ENCODE measurements at regions not wholly inside any gene's neighbourhood (a gene's known extent, or its start where the extent isn't known, plus 50 kb on each side); places are given as distances from the start of the nearest gene placed in this dataset.

DNA sequence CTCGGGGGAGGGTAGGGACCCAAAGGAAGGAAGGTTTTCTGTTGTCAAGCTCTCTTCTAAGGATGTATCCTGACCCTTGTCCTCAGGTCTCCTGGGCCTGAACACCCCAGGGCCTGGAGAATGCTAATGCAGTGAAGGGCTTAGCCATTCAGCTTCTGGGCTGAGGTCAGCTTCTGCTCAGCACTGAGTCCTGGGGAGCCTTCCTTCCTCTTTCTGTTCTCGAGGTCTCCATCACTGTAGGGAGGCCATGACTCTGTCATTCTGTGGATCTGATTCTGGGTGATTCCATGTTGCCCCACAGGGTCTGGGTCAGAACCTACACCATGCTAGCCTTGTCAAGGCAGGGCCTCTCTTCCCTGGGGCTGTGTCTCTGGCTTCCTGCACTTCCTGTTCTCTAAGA, 712.7 kb downstream of the DHX35 start:
- no peak for DNase-seq (ENCODE audit: extremely low read depth in 1 of 2, low read depth in 1 of 2)

DNA sequence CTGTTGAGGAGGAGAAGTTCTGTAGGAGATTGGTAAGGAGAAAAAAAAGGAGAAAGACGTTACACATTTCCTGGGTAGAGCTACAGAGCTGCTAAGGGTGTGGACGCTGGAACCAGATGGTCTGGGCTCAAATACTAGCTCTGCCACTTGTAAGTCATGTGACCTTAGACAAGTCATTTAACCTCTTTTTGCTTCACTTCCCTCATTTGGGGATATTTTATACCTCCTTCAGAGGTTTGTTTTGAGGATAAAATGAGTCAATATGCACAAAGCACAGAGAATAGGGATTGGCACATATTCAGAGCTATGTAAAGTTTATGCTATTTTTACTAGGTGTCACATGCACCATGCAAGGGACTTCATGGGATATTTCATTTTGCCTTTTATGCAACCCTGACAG, 708.8 kb downstream of the DHX35 start:
- DNase-seq (ENCODE audit: extremely low read depth in 1 of 2, low read depth in 1 of 2) = no peak

DNA sequence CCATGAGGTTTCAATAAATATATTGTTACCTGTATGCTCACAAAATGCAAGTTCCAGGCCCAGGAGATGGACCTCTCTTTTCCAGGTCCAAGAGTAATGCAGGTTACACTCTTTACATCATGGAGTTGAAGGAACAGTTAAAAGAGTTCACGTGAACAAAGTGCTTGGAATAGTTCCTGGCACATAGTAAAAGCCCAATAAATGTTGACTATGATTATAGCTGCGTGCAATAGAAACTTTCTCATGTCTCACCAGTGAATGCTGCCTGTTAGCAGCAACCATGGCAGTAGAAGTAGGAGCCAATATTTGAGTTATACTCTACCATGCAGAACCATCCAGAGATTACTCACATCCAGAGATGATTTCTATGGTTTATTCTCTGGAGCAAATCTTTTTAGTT, 707.5 kb downstream of the DHX35 start:
- no peak for DNase-seq (ENCODE audit: extremely low read depth in 1 of 2, low read depth in 1 of 2)

DNA sequence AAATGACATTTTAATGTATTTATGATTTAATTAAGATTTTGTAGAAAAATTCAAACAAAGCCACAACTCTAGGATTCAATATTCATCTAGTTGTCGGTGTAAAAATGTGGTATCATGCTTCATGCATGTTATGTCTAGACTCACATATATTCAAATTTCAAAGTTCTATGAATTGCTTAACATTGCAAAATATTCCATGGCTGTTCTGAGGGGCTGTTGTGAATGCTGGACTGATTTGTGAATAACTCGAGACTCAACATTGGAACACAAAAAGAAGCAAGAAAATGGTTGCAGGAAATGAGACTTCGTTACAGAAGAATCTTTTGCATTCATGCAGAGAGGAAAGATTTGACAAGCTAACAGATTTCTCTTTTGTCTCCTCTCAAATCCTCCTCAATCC, 705.9 kb downstream of the DHX35 start:
- DNase-seq (ENCODE audit: extremely low read depth in 1 of 2, low read depth in 1 of 2) = no peak

DNA sequence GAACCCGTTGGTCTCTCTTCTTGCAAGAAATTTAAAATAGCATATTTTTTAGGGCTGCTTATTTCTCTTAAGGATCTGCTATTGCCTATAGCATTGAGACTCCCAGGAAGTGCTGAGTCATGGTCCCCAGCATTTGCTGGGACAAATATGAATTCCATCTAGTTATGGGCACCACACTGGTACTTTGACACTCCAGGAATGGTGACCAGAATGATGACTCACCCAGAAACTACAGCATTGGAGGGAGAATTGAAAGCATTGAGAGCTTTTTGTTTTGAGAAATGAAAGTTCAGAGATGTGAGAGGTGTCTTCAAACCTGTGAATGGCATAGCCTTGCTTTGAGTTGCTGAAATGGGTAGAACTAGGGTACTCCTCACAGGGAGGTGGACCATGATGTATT, 699.7 kb downstream of the DHX35 start:
- DNase-seq (ENCODE audit: extremely low read depth in 1 of 2, low read depth in 1 of 2) = no peak

DNA sequence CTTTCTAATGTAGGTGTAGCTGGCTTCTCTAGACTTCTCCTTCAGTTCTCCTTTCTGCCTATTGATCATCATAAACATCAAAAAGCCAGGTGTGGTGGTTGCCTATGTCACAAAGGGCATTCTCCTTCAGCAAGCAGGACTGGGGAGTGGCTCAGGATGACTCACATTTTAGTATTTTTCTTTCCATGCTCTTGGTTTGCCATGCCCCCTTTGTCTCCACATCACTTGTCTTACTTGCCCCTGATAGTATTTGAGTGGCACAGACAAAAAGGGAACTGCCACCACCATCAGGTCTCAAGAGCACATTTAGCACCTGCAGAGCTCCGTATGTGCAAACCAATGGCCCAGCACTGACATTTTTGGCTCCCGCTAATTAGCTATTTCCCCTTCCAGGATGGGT, 698.8 kb downstream of the DHX35 start:
- no peak for DNase-seq (ENCODE audit: extremely low read depth in 1 of 2, low read depth in 1 of 2)

DNA sequence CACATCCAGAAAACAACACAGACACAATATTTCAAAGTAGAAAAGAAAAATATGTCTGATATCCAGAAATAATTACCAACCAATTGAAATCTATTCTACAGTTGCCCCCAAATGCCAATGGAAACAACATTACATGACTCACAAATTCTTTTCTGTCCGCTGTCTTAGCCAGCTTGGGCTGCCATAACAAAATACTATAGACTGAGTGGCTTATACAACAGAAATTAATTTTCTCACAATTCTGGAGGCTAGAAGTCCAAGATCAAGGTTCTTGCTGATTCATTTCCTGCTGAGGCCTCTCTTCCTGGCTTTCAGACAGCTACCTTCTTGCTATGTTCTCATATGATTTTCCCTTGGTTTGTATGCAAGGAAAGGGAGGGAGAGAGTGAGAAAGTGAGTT, 698.1 kb downstream of the DHX35 start:
- DNase-seq (ENCODE audit: extremely low read depth in 1 of 2, low read depth in 1 of 2) = no peak

DNA sequence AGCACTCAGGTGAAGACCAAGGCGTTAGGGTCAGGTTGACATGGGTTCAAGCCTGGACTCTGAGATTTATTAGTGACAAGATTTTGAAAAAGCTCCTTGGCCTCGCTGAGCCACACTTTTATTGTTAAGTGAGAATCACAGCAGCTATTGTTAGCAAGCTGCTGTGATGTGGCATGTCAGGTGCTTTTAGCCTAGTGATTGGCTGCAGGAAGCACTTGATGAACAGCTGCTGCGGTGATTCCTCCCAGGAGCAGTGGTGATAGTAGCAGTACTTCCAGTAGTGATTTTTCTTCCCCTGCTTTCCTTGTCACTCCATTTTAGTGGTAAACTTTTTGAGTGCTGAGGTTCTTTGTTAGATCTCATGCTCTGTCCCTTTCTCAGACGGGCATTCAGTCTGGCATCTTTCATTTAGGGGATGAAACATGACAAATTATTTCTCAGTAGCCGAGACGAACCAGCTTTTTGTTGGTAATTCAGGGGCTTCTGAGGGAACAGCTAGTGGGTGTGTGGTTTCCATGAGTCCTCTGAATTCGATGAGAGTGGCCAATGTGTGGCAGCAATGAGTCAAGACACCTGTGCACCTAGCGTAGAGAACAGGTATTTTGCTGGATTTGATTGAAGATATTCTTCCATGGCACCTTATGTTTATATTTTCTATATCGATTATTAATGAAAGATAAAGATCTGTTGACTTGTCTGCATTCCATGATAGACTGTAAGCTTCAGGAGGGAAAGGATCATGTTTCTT, 696.7 kb downstream of the DHX35 start:
- no peak for DNase-seq (ENCODE audit: extremely low read depth in 1 of 2, low read depth in 1 of 2)

DNA sequence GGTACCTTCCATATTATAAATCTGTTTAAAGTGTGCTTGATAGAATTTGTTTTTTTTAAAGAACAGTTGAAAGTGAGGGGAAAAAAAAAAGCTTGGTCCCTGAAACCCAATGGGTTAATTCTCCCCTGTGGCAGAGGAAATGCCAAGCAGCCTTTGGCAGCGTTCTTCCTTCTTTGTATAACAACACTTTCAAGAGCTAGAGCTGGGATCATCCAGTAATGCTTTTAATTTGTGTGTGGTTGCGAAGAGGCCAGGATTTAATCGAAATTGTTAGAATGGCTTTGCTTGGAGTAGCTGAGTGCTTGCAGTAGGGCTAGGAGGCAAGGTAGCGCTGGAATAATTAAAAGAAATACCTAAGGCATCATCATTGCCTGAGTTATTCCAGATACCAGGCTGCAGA, 692.0 kb downstream of the DHX35 start:
- no peak for DNase-seq (ENCODE audit: extremely low read depth in 1 of 2, low read depth in 1 of 2)

DNA sequence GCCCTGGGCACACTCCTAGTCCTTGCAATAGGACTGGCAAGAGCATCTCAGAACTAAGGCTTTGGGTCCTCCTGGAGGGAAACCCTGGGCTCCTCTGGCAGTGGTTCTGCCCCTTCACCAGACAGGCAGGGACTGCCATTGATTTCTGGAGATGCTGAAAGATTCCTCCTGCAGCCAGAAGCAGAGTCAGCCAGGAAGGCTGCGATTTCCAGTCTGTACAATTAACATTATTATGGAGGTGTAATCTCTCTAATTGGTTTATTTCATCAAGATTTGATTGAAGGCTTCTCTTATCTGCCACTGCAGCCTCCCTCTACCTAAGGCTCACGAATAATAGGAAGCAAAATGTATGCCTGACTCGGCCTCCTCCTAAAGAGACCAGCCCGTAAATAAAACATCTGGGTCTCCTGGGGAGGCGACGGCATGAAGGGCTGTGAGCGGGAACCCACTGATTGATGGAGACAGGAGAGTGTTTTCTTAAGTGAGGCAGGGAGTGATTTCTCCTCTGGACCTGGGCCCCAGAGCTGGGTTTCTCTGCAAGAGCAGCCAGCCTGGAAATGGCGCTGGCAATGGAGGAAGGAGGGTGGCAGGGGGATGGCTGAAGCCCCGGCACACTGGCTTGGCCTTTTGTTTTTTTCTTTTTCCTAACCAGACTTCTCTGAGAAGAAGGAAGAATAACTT, 689.6 kb downstream of the DHX35 start:
- DNase-seq (ENCODE audit: extremely low read depth in 1 of 2, low read depth in 1 of 2) = no peak

DNA sequence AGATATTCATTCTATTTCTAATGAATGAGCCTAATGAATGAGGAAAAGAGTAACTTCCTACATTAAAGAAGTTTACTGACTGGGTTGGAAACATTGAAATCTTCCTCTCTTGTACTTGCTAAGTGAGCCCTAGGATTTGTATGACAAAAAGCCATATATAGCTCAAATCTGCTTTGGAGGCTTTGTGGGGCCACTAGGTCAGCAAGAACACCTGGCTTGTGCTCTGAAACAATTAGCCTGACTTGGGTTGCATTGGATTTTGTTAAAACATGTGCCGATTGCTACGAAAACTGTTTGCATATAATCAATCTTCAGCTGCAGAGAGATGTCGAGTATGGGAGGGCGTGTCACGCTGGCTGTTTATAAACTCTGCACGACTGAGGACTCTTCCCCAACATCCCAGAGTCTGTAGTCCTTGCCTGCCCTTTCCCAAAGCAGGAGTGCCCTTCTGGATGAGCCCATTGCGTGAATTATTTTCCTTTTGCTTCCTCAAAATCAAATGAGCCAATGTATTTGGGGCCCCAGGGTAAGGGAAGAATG, 684.8 kb downstream of the DHX35 start:
- DNase-seq (ENCODE audit: extremely low read depth in 1 of 2, low read depth in 1 of 2) = no peak

DNA sequence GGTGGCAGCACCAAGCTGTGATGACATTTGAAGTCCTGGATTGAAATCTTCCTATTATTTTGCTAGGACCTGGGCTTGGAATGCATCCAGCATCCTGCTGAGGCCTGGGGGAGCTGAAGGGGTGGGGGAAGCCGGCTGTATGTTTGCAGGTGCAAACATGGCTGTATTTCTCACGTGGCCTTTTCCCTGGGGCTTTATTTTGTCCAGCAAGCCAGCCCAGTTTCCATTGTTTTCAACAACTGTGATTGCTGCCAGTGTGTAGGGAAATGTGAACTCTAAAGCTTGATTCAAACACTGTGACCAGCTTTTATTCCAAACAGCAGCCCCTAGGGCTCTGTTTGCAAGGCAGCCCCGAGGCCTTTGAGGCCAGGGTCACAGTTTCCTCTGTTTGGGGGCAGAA, 683.0 kb downstream of the DHX35 start:
- no peak for DNase-seq (ENCODE audit: extremely low read depth in 1 of 2, low read depth in 1 of 2)

DNA sequence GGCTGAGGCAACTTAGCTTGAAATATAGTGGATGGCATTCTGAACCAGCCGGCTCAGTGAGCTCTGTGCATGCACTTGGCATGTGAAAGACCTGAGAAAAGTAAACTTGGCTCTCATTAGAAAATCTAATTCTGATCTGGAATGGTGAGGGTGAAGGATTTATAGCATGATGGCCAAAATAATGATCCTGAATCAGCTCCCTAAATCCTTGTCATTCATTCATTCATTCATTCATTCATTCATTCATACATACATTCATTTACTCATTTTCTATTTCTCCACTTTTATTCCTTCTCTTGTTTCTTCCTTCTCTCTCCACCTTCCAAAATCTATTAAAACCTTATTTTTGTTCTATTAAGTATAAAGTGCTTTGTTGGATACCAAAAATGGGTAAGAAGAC, 681.1 kb downstream of the DHX35 start:
- DNase-seq (ENCODE audit: extremely low read depth in 1 of 2, low read depth in 1 of 2) = no peak

DNA sequence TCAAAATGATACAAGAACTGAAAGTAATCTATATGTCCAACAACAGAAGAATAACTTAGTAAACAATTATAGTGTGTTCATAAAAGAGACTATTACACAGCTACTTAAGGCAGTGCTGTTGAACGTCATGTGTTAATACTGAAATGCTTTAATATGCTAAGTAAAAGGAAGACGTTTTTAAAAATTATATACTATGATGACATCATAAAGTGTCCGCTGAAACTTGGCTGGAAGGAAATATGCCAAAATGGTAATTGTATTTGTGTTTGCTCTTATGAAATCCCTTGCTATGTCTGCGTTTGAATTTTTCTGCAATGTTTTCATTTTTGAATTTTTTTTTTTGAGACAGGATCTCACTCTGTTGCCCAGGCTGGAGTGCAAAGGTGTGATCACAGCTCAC, 679.3 kb downstream of the DHX35 start:
- DNase-seq (ENCODE audit: extremely low read depth in 1 of 2, low read depth in 1 of 2) = no peak

DNA sequence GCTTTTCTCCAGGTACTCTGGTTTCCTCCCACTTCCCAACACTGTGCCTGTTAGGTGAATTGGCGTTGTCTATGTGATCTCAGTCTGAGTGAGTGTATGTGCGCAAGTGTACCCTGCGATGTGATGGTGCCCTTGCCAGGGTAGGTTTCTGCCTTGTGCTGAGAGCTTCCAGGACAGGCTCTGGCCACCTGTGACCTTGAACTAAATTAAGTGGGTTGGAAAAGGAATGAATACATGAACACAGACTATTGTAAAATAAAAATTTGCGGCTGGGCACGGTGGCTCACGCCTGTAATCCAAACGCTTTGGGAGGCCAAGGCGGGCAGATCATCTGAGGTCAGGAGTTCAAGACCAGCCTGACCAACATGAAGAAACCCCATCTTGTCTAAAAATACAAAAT, 678.0 kb downstream of the DHX35 start:
- DNase-seq (ENCODE audit: extremely low read depth in 1 of 2, low read depth in 1 of 2) = no peak

DNA sequence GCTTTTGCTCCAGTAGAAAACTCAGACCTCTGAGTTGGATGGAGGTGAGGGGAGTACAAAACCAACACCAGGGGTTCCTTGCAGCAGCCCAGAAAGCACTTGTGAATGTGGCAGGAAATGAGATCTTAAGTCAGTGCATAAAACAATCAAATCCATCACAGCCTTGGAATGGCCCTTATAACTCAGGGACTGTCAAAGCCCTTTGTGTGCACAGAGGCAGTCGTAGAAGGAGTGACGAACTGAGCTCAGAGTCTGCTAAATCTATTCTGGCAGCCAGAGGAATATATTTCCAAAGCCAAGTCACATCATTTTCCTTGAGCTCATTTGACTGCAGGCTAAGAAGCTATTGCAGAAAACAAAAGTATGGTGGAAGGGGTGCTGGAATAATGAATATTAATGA, 676.6 kb downstream of the DHX35 start:
- DNase-seq (ENCODE audit: extremely low read depth in 1 of 2, low read depth in 1 of 2) = no peak

DNA sequence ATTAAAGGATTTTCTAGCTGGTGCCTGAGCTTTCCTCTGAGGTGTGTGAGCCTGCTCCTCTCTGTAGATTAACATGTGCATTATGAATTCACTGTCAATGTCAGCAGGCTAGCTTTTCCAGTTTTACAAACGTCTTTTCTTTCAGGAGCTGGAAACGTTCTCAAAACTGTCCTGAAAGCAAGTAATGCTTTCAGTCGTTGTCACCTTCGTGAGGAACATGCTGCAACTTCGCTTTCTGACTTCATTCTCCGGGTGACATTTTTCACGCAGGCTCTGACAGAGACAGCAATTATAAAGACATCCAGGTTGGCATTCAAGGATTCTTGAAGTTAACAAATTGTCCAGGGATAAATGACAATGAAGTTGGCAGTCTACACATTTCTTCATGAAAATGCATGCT, 671.5 kb downstream of the DHX35 start:
- no peak for DNase-seq (ENCODE audit: extremely low read depth in 1 of 2, low read depth in 1 of 2)

DNA sequence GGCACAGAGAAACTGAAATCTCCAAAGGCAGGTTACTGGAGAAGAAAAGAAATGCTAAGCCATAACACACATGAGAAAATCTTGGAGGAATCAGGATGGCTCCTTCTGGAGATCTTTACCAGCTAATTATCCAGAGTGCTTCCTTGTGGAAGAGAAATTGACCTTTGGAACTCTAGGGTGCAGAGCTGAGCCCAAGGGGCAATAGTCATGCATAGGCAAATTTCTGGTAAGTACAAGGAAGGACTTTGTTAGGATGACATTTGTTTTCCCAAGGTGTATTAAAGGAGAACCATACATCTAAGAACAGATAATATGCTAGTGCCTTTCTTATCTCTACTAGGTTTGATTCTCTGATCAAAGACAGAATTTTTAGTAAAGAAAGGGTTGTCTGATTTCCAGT, 670.6 kb downstream of the DHX35 start:
- no peak for DNase-seq (ENCODE audit: extremely low read depth in 1 of 2, low read depth in 1 of 2)

DNA sequence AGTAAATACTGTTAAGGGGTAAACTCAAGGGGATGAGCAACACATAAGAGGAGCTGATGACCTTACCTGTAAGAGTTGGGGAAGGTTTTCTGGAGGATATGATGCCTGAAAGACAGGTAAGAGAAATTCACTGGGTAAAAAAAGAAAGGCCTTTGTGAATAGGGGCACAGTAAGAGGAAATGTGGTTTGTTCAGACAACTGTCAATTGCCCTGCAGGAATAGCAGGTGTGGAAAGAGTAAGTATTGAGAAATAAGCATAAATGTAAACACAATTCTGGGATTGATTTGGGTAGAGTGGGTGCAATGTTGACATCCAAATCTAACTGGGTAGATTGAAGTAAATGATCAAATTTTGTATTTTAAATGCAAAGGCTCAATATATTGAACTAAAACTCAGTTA, 670.0 kb downstream of the DHX35 start:
- DNase-seq (ENCODE audit: extremely low read depth in 1 of 2, low read depth in 1 of 2) = no peak

DNA sequence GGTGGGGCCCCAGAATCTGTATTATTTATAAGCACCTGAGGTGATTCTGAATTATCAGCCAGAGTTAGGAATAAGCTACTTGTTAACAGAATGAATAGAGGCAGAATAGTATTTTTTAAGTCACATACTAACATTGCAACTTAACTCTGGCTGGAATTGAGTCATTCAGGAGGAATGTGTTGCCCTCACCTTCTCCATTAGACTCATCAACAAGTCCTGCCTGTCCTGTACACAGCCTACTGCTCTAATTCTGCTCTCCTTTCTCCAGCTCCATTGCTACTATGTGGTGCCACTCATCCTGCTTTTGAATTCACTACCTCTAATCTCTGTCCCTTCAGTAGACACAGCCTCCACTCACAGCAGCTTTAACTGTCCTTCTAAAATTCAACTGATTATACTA, 669.4 kb downstream of the DHX35 start:
- DNase-seq (ENCODE audit: extremely low read depth in 1 of 2, low read depth in 1 of 2) = no peak

DNA sequence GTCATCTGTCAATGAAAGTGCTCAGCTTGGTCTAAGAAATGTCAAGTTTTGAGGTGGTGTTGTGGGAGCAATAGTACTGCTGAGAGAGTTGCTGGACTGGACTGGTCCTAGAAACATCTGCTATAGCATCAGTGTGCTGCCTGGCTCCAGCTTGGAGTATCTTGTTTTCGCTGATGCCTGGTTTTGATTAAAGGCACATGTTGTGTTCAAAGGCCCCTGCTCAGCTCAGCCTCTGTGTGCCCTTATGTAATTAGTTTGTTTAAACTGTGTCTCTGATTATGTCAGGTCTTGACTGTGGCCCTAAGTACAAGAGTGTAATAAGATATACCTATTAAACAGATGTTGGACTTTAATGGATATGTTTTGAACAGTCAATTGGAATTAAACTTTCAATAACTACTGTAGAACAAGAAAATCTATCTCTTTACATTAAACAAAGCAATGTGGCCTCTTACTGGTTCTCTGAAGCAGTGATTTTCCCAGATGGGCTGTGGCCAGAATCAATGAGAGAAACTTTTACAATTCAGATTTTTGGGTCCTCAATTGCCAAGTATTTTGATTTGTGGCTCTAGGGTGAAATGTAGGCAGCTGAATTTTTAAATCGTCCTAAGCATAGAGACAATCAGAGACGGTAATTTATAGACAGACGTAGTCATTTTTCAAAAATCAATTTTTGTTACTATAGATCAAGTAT, 668.2 kb downstream of the DHX35 start:
- no peak for DNase-seq (ENCODE audit: extremely low read depth in 1 of 2, low read depth in 1 of 2)

DNA sequence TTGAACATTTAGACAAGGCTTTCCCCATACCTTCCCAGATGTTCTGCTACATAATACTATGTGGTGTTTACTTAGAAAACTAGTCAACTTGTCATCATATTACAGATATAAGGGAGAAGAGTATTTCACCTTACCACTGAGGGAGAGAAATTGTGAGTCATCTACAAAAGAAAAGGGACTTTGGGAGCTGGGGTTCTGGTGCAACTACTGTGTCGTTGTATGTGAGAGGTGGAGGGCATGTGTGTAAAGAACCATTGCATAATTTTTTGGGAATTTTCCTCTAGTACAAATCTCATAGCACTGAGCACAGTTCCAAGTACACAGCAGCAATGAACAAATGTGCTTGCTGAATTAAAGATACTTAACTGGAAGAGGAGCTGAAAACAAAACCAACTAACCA, 665.6 kb downstream of the DHX35 start:
- DNase-seq (ENCODE audit: extremely low read depth in 1 of 2, low read depth in 1 of 2) = no peak

Measured in activated CD8-positive, alpha-beta memory T cell treated with anti-CD3 and anti-CD28 coated beads for 1 hour (primary cell).